ENCODE measurements at regions not wholly inside any gene's neighbourhood (a gene's known extent, or its start where the extent isn't known, plus 50 kb on each side); places are given as distances from the start of the nearest gene placed in this dataset.

DNA sequence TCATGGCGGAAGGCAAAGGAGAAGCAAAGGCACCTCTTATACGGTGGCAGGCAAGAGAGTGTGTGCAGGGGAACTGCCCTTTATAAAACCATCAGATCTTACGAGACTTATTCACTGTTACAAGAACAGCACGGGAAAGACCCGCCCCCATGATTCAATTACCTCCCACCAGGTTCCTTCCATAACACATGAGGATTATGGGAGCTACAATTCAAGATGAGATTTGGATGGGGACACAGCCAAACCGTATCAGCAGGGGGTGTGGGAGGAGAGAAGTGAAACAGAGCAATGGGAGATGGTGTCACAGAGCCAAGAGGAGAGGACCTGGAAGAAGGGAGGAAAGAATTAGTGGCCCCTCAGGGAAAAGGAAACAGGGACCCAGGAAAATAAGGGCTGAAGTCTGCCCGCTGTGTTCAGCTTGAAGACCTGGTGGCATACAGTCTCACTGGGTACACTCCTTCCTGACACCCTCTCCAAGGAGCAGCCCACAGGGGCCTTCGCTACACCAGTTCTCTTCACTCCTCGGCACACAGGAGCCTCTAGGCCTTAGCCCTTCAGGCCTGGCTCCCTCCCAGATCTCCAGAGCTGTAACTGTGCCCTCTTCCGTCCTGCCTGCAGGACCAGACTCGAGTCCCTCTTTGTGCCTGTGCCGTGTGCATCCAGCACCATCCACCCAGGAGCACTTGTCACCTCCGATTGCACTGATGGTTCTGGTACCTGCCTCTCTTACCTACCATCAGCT is 262.1 kb downstream of the EIPR1 start:
- TF ChIP-seq, protein P1, sequence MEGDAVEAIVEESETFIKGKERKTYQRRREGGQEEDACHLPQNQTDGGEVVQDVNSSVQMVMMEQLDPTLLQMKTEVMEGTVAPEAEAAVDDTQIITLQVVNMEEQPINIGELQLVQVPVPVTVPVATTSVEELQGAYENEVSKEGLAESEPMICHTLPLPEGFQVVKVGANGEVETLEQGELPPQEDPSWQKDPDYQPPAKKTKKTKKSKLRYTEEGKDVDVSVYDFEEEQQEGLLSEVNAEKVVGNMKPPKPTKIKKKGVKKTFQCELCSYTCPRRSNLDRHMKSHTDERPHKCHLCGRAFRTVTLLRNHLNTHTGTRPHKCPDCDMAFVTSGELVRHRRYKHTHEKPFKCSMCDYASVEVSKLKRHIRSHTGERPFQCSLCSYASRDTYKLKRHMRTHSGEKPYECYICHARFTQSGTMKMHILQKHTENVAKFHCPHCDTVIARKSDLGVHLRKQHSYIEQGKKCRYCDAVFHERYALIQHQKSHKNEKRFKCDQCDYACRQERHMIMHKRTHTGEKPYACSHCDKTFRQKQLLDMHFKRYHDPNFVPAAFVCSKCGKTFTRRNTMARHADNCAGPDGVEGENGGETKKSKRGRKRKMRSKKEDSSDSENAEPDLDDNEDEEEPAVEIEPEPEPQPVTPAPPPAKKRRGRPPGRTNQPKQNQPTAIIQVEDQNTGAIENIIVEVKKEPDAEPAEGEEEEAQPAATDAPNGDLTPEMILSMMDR (conservative IDR thresholded peaks at IDR 0.05 in 1 of 2, IDR thresholded peaks at IDR 0.05 in 1 of 2; ENCODE audit: extremely low read depth in 1 of 2, insufficient read depth in 1 of 2, low read depth in 1 of 2, low read length in 2 of 2) = no peak
- no peak for TF ChIP-seq EZH2 (IDR thresholded peaks at IDR 0.05; ENCODE audit: borderline replicate concordance, low read length)

Measured in mammary epithelial cell (primary cell).